ENCODE measurements at regions not wholly inside any gene's neighbourhood (a gene's known extent, or its start where the extent isn't known, plus 50 kb on each side); places are given as distances from the start of the nearest gene placed in this dataset.

- TF ChIP-seq GATA2 (IDR thresholded peaks at IDR 0.05; ENCODE audit: low read depth, low read length) (no peak), GATA3 (IDR thresholded peaks at IDR 0.05; ENCODE audit: low read depth, low read length) (no peak)
Observed at GRCh38 chr1:194477908-194478307, 1291.5 kb upstream of the B3GALT2 start.
